HG03571 (cell line): ENCODE measurements at regions not wholly inside any gene's neighbourhood (a gene's known extent, or its start where the extent isn't known, plus 50 kb on each side); places are given as distances from the start of the nearest gene placed in this dataset.

ENCODE experiments used
- ATAC-seq: cut with Tn5 transposase; IDR thresholded peaks from one replicate; pipeline ENCODE4 v1.9.1; 2021; ENCODE audit not compliant: unreplicated experiment

GRCh38 chr4:104763554-104764222 is 269.0 kb upstream of the CXXC4 start:
- no peak for ATAC-seq

- no peak for ATAC-seq
Measured at GRCh38 chr4:104766676-104767075, 272.0 kb upstream of the CXXC4 start.

GRCh38 chr4:104772849-104773248 is 278.2 kb upstream of the CXXC4 start:
- ATAC-seq = no peak

- no peak for ATAC-seq
Measured at GRCh38 chr4:104795264-104795939, 300.7 kb upstream of the CXXC4 start.

- ATAC-seq = no peak
Measured at GRCh38 chr4:104811727-104812126, 317.0 kb upstream of the CXXC4 start.

GRCh38 chr4:104815665-104816064 is 321.0 kb upstream of the CXXC4 start:
- peak; percentile 71 for ATAC-seq

- no peak for ATAC-seq
Measured at GRCh38 chr4:104818579-104818978, 323.9 kb upstream of the CXXC4 start.

- no peak for ATAC-seq
Measured at GRCh38 chr4:104826171-104826570, 320.5 kb upstream of the TET2 start.

GRCh38 chr4:104829761-104830160 is 316.9 kb upstream of the TET2 start:
- ATAC-seq = no peak

GRCh38 chr4:104848597-104849225 is 298.0 kb upstream of the TET2 start:
- no peak for ATAC-seq

- no peak for ATAC-seq
Measured at GRCh38 chr4:104859601-104860237, 287.0 kb upstream of the TET2 start.

- peak; percentile 89 for ATAC-seq
Measured at GRCh38 chr4:104860238-104861123, 286.2 kb upstream of the TET2 start.

GRCh38 chr4:104866809-104867208 is 279.9 kb upstream of the TET2 start:
- no peak for ATAC-seq

- peak; percentile 33 for ATAC-seq
Measured at GRCh38 chr4:104868533-104868932, 278.1 kb upstream of the TET2 start.

- peak; percentile 92 for ATAC-seq
Measured at GRCh38 chr4:104868958-104869357, 277.7 kb upstream of the TET2 start.

- ATAC-seq = no peak
Measured at GRCh38 chr4:104869831-104870230, 276.8 kb upstream of the TET2 start.

GRCh38 chr4:104870495-104871233 is 276.0 kb upstream of the TET2 start:
- ATAC-seq = no peak

- ATAC-seq = no peak
Measured at GRCh38 chr4:104878936-104879335, 267.7 kb upstream of the TET2 start.

- ATAC-seq = no peak
Measured at GRCh38 chr4:104879367-104879766, 267.3 kb upstream of the TET2 start.

- ATAC-seq = no peak
Measured at GRCh38 chr4:104879854-104880253, 266.8 kb upstream of the TET2 start.
